Cardiac fibroblast (primary cell): ENCODE measurements at regions not wholly inside any gene's neighbourhood (a gene's known extent, or its start where the extent isn't known, plus 50 kb on each side); places are given as distances from the start of the nearest gene placed in this dataset.
"Not testable (repeated sequence)": the region's sequence is repeated elsewhere in the genome, so short reads cannot be mapped to it uniquely, and the experiment has no call there.

Experiments used
- DNase-seq, 2 donors: peaks; one replicate each; pipeline versions ENCODE4 v3.0.0 to v3.0.0-alpha.2; 2010; ENCODE audit warnings: low read depth in 2 of 2
- H3K4me3 ChIP-seq, 2 donors: replicated peaks in 1 of 2; 1 replicate in 1 of 2; 2 replicates in 1 of 2; pipeline ENCODE4 v1.5.1; 2011; ENCODE audit warnings: low read depth in 2 of 2, low read length in 2 of 2, mild to moderate bottlenecking in 2 of 2, moderate library complexity in 1 of 2
- TF ChIP-seq, protein P1 (sequence below): IDR thresholded peaks from one replicate; pipeline ENCODE4 v1.5.1; 2011; ENCODE audit warnings: low read depth, mild to moderate bottlenecking, low read length, inconsistent platforms

DNA sequence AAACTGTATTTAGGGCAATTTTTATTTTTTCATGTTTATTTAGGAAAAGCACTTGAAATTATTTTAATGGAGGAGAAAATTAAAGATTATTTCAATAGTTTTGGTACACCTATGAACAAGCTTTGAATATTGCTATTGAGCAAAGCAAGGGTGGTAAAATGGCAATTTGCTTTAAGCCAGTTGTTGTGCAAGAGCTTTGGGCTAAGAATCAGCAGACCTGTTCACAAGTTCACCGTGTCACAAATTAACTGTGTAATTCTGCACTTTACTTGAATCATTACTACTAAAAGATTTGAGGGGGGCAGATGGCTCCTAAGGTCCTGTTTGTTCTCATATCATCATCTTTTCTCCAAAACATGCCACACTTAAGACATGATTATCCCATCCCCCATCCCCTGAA lies 238.9 kb upstream of the GBE1 start:
- DNase-seq, result no peak
- TF ChIP-seq, protein P1, sequence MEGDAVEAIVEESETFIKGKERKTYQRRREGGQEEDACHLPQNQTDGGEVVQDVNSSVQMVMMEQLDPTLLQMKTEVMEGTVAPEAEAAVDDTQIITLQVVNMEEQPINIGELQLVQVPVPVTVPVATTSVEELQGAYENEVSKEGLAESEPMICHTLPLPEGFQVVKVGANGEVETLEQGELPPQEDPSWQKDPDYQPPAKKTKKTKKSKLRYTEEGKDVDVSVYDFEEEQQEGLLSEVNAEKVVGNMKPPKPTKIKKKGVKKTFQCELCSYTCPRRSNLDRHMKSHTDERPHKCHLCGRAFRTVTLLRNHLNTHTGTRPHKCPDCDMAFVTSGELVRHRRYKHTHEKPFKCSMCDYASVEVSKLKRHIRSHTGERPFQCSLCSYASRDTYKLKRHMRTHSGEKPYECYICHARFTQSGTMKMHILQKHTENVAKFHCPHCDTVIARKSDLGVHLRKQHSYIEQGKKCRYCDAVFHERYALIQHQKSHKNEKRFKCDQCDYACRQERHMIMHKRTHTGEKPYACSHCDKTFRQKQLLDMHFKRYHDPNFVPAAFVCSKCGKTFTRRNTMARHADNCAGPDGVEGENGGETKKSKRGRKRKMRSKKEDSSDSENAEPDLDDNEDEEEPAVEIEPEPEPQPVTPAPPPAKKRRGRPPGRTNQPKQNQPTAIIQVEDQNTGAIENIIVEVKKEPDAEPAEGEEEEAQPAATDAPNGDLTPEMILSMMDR, result no peak
- no peak overlapping the region for H3K4me3 ChIP-seq

DNA sequence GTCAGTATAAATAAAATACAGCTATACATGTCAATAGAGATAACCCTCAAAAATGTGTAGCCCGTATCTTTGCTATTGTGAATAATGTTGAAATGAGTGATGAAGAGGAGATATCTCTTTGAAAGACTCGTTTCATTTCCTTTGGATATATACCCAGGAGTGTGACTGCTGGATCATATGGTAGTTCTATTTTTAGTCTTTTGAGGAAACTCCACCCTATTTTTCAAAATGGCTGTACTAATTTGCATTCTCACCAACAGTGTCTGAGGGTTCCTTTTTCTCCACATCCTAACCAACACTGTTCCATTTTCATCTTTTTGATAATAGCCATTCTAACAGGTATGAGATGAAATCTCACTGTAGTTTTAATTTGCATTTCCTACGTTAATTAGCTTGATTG lies 237.5 kb upstream of the GBE1 start:
- TF ChIP-seq, protein P1, result no peak
- H3K4me3 ChIP-seq, result no peak overlapping the region
- DNase-seq, result no peak

DNA sequence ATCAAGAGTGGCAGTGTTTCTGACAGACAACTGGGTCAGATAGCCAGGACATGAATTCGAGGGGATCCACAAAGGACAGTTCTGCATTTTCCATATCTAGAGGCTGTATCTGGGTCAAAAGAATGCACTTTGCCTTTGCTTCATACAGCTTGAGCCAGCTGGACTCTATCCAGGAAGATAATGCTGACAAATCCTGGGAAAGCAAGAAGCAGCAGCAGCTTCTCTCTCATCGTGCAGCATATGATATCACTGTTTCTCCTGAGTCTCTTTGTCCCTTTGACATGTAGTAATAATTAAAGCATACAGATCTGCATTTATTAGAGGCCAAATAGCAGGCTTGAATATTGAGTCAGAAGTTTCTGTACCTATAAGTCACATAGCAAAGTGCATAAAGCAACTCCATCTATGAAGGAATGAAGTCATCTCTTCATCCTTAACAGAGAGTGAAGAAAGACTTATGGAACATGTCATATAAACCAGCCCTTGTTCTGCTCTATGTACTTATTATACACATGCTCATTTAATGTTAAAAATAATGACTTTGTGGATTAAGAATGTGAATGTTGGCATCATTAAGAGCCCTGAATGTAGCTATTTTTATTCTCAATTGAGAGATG lies 236.8 kb upstream of the GBE1 start:
- DNase-seq, result peak; percentile 28 to 36

DNA sequence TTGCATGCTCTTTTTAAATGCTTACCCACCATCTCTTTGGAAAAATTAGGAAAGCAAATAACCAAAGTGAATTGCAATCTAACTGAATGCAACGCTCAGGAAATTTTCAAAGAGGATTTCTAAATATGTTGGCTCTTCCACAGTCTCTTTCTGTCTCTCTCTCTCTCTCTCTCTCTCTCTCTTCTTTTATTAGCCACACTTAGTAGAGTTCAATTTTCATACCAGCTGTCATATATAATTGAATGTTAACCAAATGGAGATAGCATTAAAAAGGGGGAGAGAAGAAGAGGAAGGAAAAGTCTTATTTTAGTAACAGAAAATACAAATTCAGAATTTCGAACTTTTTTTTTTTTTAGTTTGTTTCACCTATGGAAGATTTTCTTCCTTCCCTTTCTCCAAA lies 235.9 kb upstream of the GBE1 start:
- DNase-seq, result no peak
- TF ChIP-seq, protein P1, result no peak
- no peak overlapping the region for H3K4me3 ChIP-seq

More for the DNA sequence above, 236.8 kb upstream of the GBE1 start:
- H3K4me3 ChIP-seq, result no peak overlapping the region
- TF ChIP-seq, protein P1, result no peak

DNA sequence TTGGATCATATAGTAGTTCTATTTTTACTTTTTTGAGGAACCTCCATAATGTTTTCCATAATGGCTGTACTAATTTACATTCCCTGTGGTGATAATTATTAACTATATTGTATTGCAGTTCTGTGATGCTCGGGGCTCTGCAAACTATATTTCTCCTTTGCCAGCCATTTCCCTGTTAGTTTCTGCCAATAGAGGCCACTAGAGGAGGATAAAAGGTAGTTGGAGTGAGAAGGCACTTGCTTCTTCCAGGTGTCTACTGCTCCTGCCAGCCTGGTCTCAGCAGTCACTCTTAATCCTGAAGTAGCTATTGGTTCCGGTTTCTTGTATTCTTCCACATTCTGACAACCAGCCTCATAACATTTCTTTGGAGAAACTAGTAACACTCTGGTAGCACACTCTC lies 233.9 kb upstream of the GBE1 start:
- DNase-seq, result no peak
- TF ChIP-seq, protein P1, result no peak
- H3K4me3 ChIP-seq, result no peak overlapping the region

DNA sequence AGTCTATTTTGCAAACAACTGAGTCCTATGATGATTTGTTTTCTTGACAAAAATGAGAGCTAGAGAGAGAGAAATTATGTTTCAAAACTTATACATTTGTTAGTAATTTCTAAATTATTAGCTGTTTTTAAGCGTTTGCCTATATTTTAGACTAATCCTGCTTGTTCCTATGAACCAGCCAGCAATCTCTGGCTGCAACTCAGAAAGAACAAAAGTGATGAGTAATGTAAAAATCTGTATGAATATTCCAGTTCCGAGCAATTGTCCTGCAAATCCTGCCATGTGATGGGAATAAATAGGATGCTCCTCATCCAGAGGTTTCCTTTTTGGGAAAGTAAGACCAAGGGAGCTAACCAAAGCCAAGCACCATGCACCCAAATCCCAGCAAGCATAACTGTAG lies 228.3 kb upstream of the GBE1 start:
- TF ChIP-seq, protein P1, result no peak
- no peak overlapping the region for H3K4me3 ChIP-seq
- no peak for DNase-seq

DNA sequence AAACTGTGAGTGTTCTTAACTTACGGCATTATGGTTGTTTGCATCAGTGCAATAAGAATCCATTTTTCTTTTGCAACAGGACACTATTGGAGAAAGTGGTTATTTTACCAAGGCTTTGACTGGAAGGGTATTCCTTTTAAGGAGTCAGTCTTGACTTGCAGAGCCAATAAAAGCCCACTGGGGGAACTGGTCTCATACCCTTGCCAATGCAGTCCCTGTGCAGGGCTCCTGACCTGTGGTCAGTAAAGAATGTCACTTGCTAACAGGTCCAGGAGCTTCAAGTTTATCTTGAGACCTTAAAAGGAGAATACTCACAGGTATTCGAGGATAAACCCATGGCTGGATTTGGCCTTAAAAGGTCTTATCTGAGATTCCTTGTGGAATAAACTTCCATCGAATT lies 227.8 kb upstream of the GBE1 start:
- TF ChIP-seq, protein P1, result no peak
- DNase-seq, result no peak
- no peak overlapping the region for H3K4me3 ChIP-seq

DNA sequence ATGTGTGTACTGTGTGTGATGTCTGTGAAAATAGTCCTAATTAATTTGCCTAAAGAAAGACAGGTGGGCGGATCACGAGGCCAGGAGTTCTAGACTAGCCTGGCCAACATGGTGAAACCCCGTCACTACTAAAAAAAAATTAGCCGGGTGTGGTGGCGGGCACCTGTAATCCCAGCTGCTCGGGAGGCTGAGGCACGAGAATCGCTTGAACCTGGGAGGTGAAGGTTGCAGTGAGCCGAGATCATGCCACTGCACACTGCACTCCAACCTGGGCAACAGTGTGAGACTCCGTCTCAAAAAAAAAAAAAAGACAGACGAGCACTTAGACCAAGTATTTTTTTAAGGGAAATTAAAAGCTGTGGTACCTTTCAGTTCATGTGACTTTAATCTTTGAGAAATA lies 226.0 kb upstream of the GBE1 start:
- not testable (repeated sequence) for H3K4me3 ChIP-seq, DNase-seq
